ENCODE measurements at regions not wholly inside any gene's neighbourhood (a gene's known extent, or its start where the extent isn't known, plus 50 kb on each side); places are given as distances from the start of the nearest gene placed in this dataset.
"Not testable (repeated sequence)": the region's sequence is repeated elsewhere in the genome, so short reads cannot be mapped to it uniquely, and the experiment has no call there.

DNA sequence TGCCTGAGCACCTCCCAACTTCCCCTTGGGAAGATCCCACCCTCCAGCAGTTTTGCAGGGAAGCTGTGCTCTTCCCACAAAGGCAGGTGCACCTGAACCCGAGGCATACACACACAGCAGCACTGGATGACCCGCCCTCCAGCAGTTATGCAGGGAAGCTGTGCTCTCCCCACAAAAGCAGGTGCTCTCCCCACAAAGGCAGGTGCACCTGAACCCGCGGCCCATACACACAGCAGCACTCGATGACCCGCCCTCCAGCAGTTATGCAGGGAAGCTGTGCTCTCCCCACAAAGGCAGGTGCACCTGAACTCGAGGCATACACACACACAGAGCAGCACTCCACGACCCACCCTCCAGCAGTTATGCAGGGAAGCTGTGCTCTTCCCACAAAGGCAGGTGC, 80.2 kb upstream of the LPCAT1 start:
- H3K4me3 ChIP-seq, H3K27me3 ChIP-seq: not testable (repeated sequence)

GRCh38 chr5:1601565-1601964, 77.8 kb upstream of the LPCAT1 start:
- H3K4me3 ChIP-seq; H3K27me3 ChIP-seq; H3K4me1 ChIP-seq; H3K27ac ChIP-seq; H3K36me3 ChIP-seq; H3K9me3 ChIP-seq (replicated peaks): not testable (repeated sequence)
- DNase-seq, result peak; percentile 38 to 55

More for the DNA sequence above, 80.2 kb upstream of the LPCAT1 start:
- H3K4me1 ChIP-seq; H3K9me3 ChIP-seq (replicated peaks); H3K36me3 ChIP-seq; DNase-seq; H3K27ac ChIP-seq: not testable (repeated sequence)

DNA sequence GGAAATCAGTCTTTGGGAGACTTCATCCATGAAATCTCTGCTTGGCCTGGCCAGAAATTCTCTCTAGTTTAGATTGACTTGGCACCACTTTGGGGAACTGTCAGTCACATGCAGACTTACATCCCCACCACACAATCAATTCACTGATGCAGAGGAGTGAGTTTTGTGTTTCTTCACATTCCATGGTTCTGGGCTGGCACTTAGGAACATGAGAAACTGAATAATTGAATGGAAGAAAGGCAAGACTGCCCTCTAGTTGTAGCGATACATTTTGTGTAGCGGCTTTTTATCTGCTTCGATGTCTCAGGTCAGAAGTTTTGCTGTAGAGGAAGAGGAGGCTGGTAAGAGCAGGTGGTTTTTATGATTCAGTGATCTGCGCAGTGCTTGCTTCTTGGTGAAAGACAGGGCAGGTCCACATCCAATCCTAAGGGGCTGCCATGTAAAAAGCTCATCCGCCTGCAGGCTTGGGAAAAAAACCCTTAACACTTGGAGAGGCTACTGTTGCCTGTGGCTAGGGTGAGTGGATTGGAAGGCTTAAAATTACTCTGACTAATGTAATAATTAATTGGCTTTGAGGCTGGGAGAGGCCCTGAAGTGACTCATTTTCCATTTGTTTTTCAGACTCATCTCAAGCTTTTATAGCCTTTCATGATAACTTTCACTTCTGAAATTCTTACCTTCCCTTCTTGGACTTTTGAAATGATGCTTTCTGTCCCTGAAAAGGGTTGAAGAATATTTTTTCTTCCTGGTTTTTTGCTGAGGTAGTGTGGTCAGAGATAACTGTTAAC, 75.4 kb upstream of the LPCAT1 start:
- H3K27ac ChIP-seq; H3K27me3 ChIP-seq; H3K4me3 ChIP-seq; H3K4me1 ChIP-seq; H3K9me3 ChIP-seq (replicated peaks); H3K36me3 ChIP-seq: not testable (repeated sequence)
- DNase-seq, result peak in 1 of 2 experiments; percentile 5

DNA sequence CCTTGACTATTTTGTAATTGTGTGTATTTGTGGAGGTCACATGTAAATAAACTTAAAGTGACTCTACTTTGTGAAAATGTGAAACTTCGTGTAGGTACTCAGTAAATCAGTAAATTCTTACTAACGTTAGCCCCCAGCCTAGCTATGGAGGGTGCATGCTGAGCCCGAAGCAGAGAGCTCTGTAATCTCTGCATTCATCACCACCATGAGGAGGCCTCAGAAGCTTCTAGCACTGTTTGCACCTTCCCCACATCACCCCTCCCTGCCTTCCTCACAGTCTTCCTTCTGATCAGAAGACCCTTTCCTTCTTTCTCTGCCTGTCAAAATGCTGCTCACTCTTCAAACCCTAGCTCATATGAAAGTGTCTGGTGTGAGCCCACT, 73.3 kb upstream of the LPCAT1 start:
- not testable (repeated sequence) for DNase-seq; H3K4me3 ChIP-seq; H3K36me3 ChIP-seq; H3K9me3 ChIP-seq (replicated peaks); H3K27me3 ChIP-seq; H3K27ac ChIP-seq; H3K4me1 ChIP-seq

GRCh38 chr5:1596462-1597092, 72.8 kb upstream of the LPCAT1 start:
- H3K27me3 ChIP-seq; H3K4me1 ChIP-seq; H3K4me3 ChIP-seq; H3K9me3 ChIP-seq (replicated peaks); DNase-seq; H3K27ac ChIP-seq; H3K36me3 ChIP-seq: not testable (repeated sequence)

GRCh38 chr5:1594357-1595106, 70.8 kb upstream of the LPCAT1 start:
- Histone ChIP-seq H3K27me3 (no peaks in the 10 kb centered on the region), H3K4me1 (no peaks in the 10 kb centered on the region), H3K9me3 (replicated peaks) (no peaks in the 10 kb centered on the region), H3K4me3 (no peak overlapping the region), H3K27ac (no peak overlapping the region), H3K36me3 (no peaks in the 10 kb centered on the region)
- DNase-seq, result no peak

GRCh38 chr5:1593903-1594356, 70.2 kb upstream of the LPCAT1 start:
- Histone ChIP-seq H3K4me1 (no peaks in the 10 kb centered on the region), H3K4me3 (no peak overlapping the region), H3K27ac (no peak overlapping the region), H3K9me3 (replicated peaks) (no peaks in the 10 kb centered on the region), H3K36me3 (no peaks in the 10 kb centered on the region), H3K27me3 (no peaks in the 10 kb centered on the region)
- no peak for DNase-seq

- not testable (repeated sequence) for H3K9me3 ChIP-seq (replicated peaks); H3K27ac ChIP-seq; H3K36me3 ChIP-seq; DNase-seq; H3K27me3 ChIP-seq; H3K4me1 ChIP-seq; H3K4me3 ChIP-seq
These were observed 64.4 kb upstream of the LPCAT1 start for GRCh38 chr5:1588071-1588694.

DNA sequence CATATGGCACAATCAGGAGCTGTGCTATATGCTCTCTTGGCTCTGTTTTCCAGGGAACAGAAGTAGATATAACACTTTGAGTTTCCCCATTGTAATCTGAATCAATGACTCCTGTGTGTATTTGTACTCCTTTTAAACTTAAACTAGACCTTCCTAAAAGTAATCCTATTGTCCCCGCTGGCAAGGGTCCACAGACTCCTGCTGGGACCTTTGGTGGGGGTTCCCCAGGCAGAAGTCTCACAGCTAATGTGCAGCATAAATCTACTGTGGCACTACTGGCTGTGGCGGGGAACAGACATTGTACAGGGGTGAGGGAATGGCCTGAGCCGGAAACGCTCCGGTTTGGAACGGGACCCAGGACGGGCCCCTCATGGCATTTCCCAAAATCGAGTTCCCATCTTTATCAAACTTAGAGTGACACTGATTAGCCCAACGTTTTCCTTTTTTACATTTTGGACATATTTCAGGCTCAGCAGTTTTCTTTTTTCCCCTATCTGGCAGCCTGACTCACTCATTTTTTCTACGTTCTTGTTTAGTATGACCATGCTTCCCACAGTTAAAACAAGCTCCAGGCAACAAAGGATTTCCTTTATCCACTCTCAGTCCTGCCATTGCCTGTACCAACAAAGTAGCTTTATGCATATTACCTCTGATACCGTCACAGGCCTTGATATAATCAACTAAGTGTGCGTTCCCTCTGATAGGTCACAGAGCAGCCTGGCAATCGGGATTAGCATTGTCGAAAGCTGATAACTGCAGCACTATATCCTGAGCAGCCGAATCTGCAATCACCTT, 59.5 kb upstream of the LPCAT1 start:
- DNase-seq; H3K4me1 ChIP-seq; H3K36me3 ChIP-seq; H3K27me3 ChIP-seq; H3K4me3 ChIP-seq; H3K9me3 ChIP-seq (replicated peaks); H3K27ac ChIP-seq: not testable (repeated sequence)

DNA sequence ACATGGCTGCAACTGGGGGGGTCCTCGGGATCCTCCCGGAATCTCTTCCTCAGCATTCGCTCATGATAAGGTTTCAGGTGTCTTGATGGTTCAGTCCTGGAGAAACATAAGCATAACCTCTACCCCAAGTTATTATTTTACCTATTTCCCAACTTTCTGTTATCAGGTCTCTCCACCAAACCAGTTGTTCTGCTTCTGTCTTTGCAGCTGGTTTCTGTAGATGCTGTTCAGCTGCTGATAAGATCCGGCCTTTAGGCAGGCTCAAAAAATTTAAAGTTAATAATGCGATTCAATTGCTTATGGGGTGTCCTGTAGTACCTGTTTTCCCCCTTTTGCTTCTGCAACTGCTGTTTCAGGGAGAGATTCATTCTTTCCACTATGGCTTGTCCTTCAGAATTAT, 55.6 kb upstream of the LPCAT1 start:
- not testable (repeated sequence) for H3K9me3 ChIP-seq (replicated peaks); H3K27me3 ChIP-seq; H3K4me1 ChIP-seq; H3K27ac ChIP-seq; DNase-seq; H3K36me3 ChIP-seq; H3K4me3 ChIP-seq

DNA sequence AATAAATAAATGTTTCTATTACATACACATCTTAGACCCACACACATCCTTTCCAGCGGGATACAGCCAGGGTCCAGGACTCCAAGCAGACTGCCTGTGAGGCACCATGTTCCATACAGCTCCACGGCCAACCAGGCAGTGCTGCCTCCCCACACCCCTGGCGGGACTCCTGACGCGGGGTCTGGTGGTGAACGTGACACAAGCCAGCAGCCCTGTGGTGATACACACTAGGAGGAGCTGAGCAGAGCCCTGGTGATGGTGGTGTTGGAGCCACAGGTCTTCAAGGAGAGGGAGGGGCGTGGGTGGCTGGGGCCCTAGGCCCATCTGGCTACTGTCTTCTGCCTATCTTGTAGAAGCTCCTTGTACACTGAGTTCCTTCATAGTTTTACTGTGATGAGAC, 53.1 kb upstream of the LPCAT1 start:
- H3K27me3 ChIP-seq, result not testable (repeated sequence)

GRCh38 chr5:1575991-1576714, 52.4 kb upstream of the LPCAT1 start:
- H3K36me3 ChIP-seq; H3K27me3 ChIP-seq; DNase-seq; H3K4me3 ChIP-seq; H3K4me1 ChIP-seq; H3K27ac ChIP-seq; H3K9me3 ChIP-seq (replicated peaks): not testable (repeated sequence)

More for the DNA sequence above, 53.1 kb upstream of the LPCAT1 start:
- H3K4me1 ChIP-seq; H3K4me3 ChIP-seq; H3K36me3 ChIP-seq; DNase-seq; H3K27ac ChIP-seq; H3K9me3 ChIP-seq (replicated peaks): not testable (repeated sequence)

- H3K9me3 ChIP-seq (replicated peaks); H3K27ac ChIP-seq; H3K36me3 ChIP-seq; H3K27me3 ChIP-seq; H3K4me3 ChIP-seq; DNase-seq; H3K4me1 ChIP-seq: not testable (repeated sequence)
These were observed 51.7 kb upstream of the LPCAT1 start for GRCh38 chr5:1575491-1575890.

GRCh38 chr5:1574023-1574318, 50.2 kb upstream of the LPCAT1 start:
- not testable (repeated sequence) for H3K4me3 ChIP-seq; H3K27me3 ChIP-seq; H3K4me1 ChIP-seq; H3K36me3 ChIP-seq; H3K27ac ChIP-seq; DNase-seq; H3K9me3 ChIP-seq (replicated peaks)
